ENCODE measurements at regions not wholly inside any gene's neighbourhood (a gene's known extent, or its start where the extent isn't known, plus 50 kb on each side); places are given as distances from the start of the nearest gene placed in this dataset.

- TF ChIP-seq CTCF (conservative IDR thresholded peaks at IDR 0.05) (no peak), ZFX (IDR thresholded peaks at IDR 0.05) (no peak)
Observed at GRCh38 chr17:77677211-77677610, 281.3 kb upstream of the TNRC6C start.

Measured in C4-2B (cell line).